GM12872 (cell line): ENCODE measurements at regions not wholly inside any gene's neighbourhood (a gene's known extent, or its start where the extent isn't known, plus 50 kb on each side); places are given as distances from the start of the nearest gene placed in this dataset.

Source experiments
- CTCF ChIP-seq: IDR thresholded peaks from 3 replicates; pipeline ENCODE4 v1.5.1; 2011; ENCODE audit warnings: low read depth, mild to moderate bottlenecking, low read length, moderate library complexity; ENCODE audit not compliant: insufficient read depth

DNA sequence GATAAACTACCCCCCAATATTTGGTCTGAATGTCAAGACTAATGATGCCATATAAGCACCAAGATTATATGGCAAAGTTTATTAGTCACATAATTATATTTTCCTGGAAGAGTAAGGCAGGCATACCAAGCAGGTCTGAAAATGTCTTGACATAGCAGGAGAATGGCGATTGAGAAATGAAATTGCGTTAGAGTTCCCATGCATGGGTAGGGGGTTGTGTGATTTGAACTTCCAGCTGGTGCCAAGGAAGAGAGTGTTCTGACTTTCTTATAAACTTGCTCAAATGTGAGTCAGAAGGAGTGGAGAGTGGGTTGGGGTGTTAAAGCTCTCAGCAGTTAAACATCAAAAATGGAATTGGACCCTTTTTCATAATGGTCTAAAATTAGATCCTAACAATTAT is 1200.6 kb upstream of the ACO1 start:
- TF ChIP-seq CTCF, result no peak

GRCh38 chr9:31185831-31186230 is 1198.6 kb upstream of the ACO1 start:
- TF ChIP-seq CTCF, result no peak

GRCh38 chr9:31188496-31188895 is 1195.9 kb upstream of the ACO1 start:
- no peak for TF ChIP-seq CTCF

DNA sequence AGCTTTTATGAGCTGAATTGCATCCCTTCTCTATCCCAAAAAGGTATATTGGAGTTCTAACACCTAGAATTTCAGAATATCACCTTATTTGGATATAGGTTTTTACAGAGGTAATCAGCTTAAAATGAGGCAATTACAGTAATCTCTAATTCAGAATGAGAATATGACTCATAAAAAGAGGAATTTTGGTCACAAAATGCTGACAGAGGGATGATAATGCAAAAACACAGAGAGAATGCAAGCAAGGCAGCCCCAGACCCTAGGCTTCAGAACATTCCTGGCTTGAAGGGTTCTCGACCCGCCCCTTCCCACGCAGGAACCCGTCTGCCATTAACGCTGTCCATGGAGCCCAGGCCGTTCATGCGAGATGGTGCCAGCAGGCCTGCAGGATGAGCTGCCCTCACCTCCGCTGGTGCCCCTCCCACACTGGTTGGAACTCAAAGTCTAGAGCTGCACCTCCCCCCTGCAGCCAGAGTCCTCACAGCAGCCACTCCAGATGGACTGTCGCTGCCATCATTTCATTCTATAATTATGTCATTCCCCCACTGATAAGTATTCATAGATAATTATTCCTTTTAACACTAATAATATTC is 1173.4 kb upstream of the ACO1 start:
- no peak for TF ChIP-seq CTCF

DNA sequence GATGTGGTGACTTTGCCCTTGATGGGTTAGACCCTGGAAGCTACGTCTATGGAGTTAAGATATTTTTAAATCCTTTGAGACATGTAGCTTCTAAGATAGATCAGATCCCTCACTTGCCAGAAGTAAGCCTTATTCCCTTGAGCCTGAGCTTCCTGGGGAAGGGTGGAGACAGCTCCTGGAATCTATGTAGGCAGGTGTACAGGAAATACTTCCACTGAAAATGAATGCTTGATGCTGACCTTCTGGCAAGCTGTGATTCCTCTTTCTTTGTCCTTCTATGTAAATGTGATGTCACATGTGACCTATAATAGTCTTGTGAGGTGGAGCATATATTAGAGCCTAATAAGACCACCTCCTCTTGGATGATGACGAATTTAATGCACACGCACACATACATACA is 1152.0 kb upstream of the ACO1 start:
- TF ChIP-seq CTCF, result no peak

GRCh38 chr9:31236344-31236743 is 1148.1 kb upstream of the ACO1 start:
- TF ChIP-seq CTCF, result no peak

DNA sequence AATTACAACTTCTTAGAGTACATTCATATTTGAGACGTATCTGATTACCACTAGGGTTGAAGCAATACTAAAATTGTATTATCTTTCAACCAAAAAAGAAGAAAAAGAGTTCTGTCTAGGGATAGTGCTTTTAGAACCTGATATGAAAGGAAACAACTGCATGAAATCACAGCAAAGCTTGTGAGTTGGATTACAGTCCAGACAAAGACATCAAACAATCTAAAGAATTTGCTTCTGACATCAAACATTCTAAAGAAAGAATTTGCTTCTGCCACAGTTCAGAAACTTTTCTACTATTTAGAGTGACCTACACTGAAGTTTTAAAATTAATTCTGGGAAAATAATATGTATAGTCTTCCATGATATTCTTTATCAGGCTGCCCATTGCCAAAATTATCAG is 1141.1 kb upstream of the ACO1 start:
- no peak for TF ChIP-seq CTCF
